GM12875 (cell line): ENCODE measurements at regions not wholly inside any gene's neighbourhood (a gene's known extent, or its start where the extent isn't known, plus 50 kb on each side); places are given as distances from the start of the nearest gene placed in this dataset.

Experiments
- H3K4me3 ChIP-seq: one replicate; pipeline ENCODE4 v1.5.1; 2011; ENCODE audit warnings: low read depth, low read length, control low read depth
- TF ChIP-seq, protein P1 (sequence below): IDR thresholded peaks from 2 replicates; pipeline ENCODE4 v1.5.1; 2011; ENCODE audit warnings: low read depth, mild to moderate bottlenecking, control low read depth, inconsistent platforms, low read length, moderate library complexity, borderline replicate concordance; ENCODE audit not compliant: insufficient read depth

DNA sequence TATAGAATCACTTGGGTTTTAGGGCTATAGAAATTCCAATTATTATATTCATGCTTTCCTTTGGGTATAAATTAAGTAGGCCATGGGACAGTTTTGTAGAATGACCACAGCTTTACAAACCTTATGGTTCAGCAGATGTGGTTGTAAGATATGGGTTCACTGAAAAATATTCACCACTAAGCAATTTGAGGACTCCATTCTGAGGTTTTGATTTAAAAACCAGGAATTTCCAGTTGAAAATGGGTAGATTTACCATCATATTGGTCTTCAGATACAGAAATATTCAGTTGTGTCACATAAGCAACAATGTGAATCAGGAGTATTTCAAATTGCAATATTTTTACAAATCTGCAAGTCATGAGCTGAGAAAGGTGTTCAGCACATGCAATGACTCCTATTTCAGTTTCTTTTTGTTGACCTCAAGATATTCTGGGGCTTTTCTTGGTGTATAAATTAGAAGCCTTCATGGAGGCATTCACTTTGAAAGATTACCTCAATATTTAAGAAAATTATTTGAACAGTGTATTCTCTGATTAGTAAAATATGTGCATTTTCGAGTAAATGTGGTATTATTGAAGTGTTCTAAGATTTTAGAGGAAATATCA lies 218.4 kb upstream of the HCCS start:
- TF ChIP-seq, protein P1, sequence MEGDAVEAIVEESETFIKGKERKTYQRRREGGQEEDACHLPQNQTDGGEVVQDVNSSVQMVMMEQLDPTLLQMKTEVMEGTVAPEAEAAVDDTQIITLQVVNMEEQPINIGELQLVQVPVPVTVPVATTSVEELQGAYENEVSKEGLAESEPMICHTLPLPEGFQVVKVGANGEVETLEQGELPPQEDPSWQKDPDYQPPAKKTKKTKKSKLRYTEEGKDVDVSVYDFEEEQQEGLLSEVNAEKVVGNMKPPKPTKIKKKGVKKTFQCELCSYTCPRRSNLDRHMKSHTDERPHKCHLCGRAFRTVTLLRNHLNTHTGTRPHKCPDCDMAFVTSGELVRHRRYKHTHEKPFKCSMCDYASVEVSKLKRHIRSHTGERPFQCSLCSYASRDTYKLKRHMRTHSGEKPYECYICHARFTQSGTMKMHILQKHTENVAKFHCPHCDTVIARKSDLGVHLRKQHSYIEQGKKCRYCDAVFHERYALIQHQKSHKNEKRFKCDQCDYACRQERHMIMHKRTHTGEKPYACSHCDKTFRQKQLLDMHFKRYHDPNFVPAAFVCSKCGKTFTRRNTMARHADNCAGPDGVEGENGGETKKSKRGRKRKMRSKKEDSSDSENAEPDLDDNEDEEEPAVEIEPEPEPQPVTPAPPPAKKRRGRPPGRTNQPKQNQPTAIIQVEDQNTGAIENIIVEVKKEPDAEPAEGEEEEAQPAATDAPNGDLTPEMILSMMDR: no peak
- H3K4me3 ChIP-seq: no peak overlapping the region

DNA sequence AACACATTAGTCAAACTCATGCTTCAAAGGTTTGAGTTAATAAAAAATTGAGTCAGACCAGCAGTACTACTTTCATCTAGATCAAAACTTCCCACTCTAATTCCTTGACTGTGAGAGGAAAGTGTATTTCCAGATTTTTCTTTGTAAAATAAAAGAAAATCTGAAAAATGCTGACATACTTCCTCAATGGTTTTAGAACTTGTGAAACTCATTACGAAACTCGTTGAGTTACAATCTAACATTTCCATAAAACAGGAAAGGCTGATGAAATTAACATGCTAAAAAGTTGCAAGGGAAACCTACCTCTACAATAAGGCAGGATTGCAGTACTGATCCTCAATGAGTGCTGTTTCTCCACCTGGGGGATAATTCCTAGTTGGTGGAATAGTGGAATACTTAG lies 217.8 kb upstream of the HCCS start:
- TF ChIP-seq, protein P1: no peak
- no peak overlapping the region for H3K4me3 ChIP-seq

DNA sequence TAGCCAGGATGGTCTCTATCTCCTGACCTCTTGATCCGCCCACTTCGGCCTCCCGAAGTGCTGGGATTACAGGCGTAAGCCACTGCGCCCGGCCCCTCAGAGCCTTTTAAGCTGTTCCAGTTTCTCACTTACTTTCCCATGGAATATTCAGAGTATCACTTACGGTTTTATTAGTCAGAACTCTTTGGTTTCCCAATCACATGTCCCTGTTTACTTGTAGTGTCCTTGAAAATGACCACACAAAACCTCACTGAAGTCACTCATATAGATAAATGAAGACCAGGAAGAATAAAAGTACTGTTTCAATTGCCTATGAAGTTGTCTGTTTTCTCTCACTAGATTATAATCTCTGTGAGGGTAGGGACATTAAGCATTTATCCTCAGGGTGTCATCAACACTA lies 217.2 kb upstream of the HCCS start:
- TF ChIP-seq, protein P1: no peak
- no peak overlapping the region for H3K4me3 ChIP-seq

DNA sequence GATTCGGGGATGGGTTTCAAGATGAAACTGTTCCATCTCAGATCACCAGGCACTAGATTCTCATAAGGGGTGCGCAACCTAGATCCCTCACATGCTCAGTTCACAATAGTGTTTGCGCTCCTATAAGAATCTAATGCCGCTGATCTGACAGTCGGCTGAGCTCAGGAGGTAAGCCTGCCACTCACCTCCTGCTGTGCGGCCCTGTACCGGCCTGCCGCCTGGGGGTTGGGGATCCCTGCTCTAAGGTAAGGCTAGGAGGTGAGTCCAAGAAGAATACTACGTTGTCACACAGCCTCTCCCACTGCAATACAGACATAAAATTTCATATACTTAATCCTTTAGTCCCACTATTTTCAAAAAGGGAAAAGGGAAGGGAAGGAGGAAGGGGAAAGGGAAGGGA lies 213.4 kb upstream of the HCCS start:
- H3K4me3 ChIP-seq: no peak overlapping the region
- TF ChIP-seq, protein P1: no peak

DNA sequence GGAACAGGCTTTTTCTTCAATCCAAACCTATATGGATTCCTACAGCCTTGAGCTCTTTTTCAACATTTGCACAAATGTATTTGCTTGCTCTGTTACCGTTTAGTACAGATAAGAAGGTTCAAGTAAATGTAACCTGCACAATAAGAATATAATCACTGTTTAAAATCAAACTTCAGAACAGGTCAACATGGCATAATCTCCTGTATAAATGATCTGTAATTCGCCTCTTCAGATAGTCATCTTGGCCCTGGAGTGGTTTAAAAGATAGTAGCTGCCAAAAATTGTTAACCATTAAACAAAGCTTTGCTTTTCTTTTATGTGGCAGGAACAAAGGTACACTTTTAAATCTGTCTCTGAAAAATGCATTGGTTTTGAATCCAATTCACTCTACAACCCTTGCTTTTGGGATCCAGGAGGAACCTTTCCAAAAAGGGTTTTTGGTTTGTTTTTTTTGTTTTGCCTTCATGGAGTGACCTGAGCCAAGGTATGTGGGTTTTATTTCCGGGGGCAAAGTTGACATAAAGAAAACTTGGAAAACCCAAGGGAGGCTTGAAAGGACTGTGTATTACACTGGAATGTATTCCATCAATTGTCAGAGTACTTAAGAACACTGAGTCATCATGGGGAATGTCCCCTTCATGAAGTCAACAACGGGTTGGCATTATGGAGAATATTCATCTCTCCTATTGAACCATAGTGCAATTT lies 210.4 kb upstream of the HCCS start:
- TF ChIP-seq, protein P1: no peak

DNA sequence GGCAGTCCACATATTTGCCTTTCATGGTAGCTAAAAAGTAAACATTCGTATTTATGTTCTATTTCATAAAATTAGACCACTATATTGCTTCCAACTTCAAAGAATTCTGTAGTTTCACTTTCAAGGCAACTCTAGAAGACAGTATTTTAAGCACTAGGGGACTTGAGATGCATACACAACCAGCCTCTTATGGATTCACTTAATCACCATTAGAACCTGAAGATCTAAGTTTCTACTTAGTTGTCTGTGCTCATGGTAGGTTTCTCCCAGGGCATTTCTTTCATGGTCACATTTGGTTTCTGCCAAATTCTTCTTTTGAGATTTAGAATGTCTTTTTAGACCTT lies 209.9 kb upstream of the HCCS start:
- H3K4me3 ChIP-seq: no peak overlapping the region
- TF ChIP-seq, protein P1: no peak

More for the DNA sequence above, 210.4 kb upstream of the HCCS start:
- H3K4me3 ChIP-seq: no peak overlapping the region

DNA sequence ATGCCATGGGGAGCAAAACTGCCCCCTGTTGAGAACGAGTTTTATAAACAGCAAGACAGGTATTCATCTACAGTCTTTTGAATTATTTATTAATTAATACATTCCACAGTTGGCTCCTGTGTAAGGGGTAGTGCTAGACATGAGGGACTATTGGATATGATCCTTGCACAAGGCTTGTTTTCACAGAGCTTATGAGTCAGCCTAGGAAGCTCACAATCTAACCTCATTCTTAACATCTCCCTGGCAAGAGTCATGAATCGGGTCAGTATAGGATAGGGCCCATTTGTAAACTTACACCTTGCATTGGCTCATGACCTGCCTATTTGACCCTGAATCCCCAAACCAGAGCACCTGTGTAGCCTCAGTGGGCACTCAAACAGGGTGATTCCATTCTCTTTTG lies 209.1 kb upstream of the HCCS start:
- TF ChIP-seq, protein P1: no peak
- H3K4me3 ChIP-seq: no peak overlapping the region
